HEK293 (cell line): ENCODE measurements at regions not wholly inside any gene's neighbourhood (a gene's known extent, or its start where the extent isn't known, plus 50 kb on each side); places are given as distances from the start of the nearest gene placed in this dataset.

Experiments
- CTCF ChIA-PET: fragments of 350-600 bp; formaldehyde crosslinking; extraction: SDS; loops from one replicate; lab custom pipeline; 2021; ENCODE audit warnings: antibody characterized with exemption; lab: Yijun Ruan, JAX
- POLR2A ChIA-PET: fragments of 300-600 bp; formaldehyde crosslinking; extraction: SDS; loops from one replicate; lab custom pipeline; 2020; ENCODE audit warnings: antibody characterized with exemption, inconsistent platforms; lab: Yijun Ruan, JAX
- H3K27ac ChIP-seq: fragments of 200-500 bp; sonication (Bioruptor generic); 2 replicates; pipeline ENCODE4 v1.5.1; 2014; ENCODE audit warnings: low read depth, low read length, control low read depth, inconsistent platforms; ENCODE audit errors: extremely low read depth
- H3K36me3 ChIP-seq, 2 experiments: fragments of 200-500 bp in 1 of 2; sonication (Bioruptor generic) in 1 of 2; 1 replicate in 1 of 2; 2 replicates in 1 of 2; pipeline ENCODE4 v1.5.1; 2014 to 2017; ENCODE audit warnings: inconsistent platforms in 2 of 2, low read length in 2 of 2; ENCODE audit not compliant: control insufficient read depth in 2 of 2, insufficient read depth in 1 of 2
- H3K4me1 ChIP-seq: fragments of 200-500 bp; sonication (Bioruptor generic); 2 replicates; pipeline ENCODE4 v1.5.1; 2014; ENCODE audit warnings: mild to moderate bottlenecking, low read length, inconsistent platforms; ENCODE audit not compliant: control insufficient read depth, insufficient read depth
- H3K4me3 ChIP-seq: 2 replicates; pipeline ENCODE4 v1.5.1; 2011; ENCODE audit warnings: low read depth, mild to moderate bottlenecking, control low read depth, low read length, moderate library complexity
- H3K9me3 ChIP-seq: fragments of 200-500 bp; sonication (Bioruptor generic); 2 replicates; pipeline ENCODE4 v1.5.1; 2014; ENCODE audit warnings: low read depth, low read length, inconsistent platforms; ENCODE audit not compliant: control insufficient read depth, insufficient read depth
- BCL11B ChIP-seq: fragments of 450-650 bp; formaldehyde crosslinking; IDR thresholded peaks from 2 replicates; pipeline ENCODE4 v1.5.1; 2016; ENCODE audit warnings: low read depth, missing biosample characterization, missing genetic modification characterization
- FEZF1 ChIP-seq: fragments of 450-650 bp; formaldehyde crosslinking; IDR thresholded peaks from 2 replicates; pipeline ENCODE4 v1.5.1; 2016; ENCODE audit warnings: missing biosample characterization, missing genetic modification characterization
- GFI1B ChIP-seq: fragments of 450-650 bp; formaldehyde crosslinking; IDR thresholded peaks from 2 replicates; pipeline ENCODE4 v1.5.1; 2016; ENCODE audit warnings: missing biosample characterization, missing genetic modification characterization
- KLF8 ChIP-seq: fragments of 450-650 bp; formaldehyde crosslinking; IDR thresholded peaks from 2 replicates; pipeline ENCODE4 v1.5.1; 2016; ENCODE audit warnings: missing biosample characterization, missing genetic modification characterization
- MYNN ChIP-seq: fragments of 450-650 bp; formaldehyde crosslinking; IDR thresholded peaks from 2 replicates; pipeline ENCODE4 v1.5.1; 2016; ENCODE audit warnings: missing biosample characterization, missing genetic modification characterization, borderline replicate concordance
- SETDB1 ChIP-seq: IDR thresholded peaks from one replicate; pipeline ENCODE4 v1.6.1; 2017; ENCODE audit warnings: mild to moderate bottlenecking, low read length, moderate library complexity, mixed read lengths; ENCODE audit not compliant: insufficient read length
- SP2 ChIP-seq: fragments of 450-650 bp; formaldehyde crosslinking; IDR thresholded peaks from 2 replicates; pipeline ENCODE4 v1.5.1; 2016; ENCODE audit warnings: missing biosample characterization, missing genetic modification characterization
- ZFHX2 ChIP-seq: fragments of 450-650 bp; formaldehyde crosslinking; conservative IDR thresholded peaks from 2 replicates; pipeline ENCODE4 v1.5.1; 2016; ENCODE audit warnings: missing biosample characterization, missing genetic modification characterization
- ZFP41 ChIP-seq: fragments of 450-650 bp; formaldehyde crosslinking; IDR thresholded peaks from 2 replicates; pipeline ENCODE4 v1.5.1; 2016; ENCODE audit warnings: missing biosample characterization, missing genetic modification characterization, borderline replicate concordance
- ZNF146 ChIP-seq: fragments of 450-650 bp; formaldehyde crosslinking; IDR thresholded peaks from 2 replicates; pipeline ENCODE4 v1.5.1; 2016; ENCODE audit warnings: missing biosample characterization, missing genetic modification characterization
- ZNF202 ChIP-seq: fragments of 450-650 bp; formaldehyde crosslinking; IDR thresholded peaks from 2 replicates; pipeline ENCODE4 v1.5.1; 2016; ENCODE audit warnings: missing biosample characterization, missing genetic modification characterization, borderline replicate concordance
- ZNF354C ChIP-seq: fragments of 450-650 bp; formaldehyde crosslinking; IDR thresholded peaks from 2 replicates; pipeline ENCODE4 v1.5.1; 2016; ENCODE audit warnings: missing biosample characterization, missing genetic modification characterization, low read depth, borderline replicate concordance
- ZNF596 ChIP-seq: fragments of 450-650 bp; IDR thresholded peaks from 2 replicates; pipeline ENCODE4 v1.5.0; 2018; ENCODE audit warnings: missing biosample characterization, mild to moderate bottlenecking, missing genetic modification characterization, moderate library complexity
- ZNF629 ChIP-seq: fragments of 450-650 bp; formaldehyde crosslinking; IDR thresholded peaks from 2 replicates; pipeline ENCODE4 v1.5.1; 2017; ENCODE audit warnings: missing biosample characterization, missing genetic modification characterization
- ZNF664 ChIP-seq: fragments of 450-650 bp; formaldehyde crosslinking; IDR thresholded peaks from 2 replicates; pipeline ENCODE4 v1.5.1; 2016; ENCODE audit warnings: missing biosample characterization, missing genetic modification characterization
- ZNF747 ChIP-seq: fragments of 450-650 bp; formaldehyde crosslinking; IDR thresholded peaks from 2 replicates; pipeline ENCODE4 v1.5.1; 2016; ENCODE audit warnings: missing biosample characterization, missing genetic modification characterization
- ZNF777 ChIP-seq: fragments of 450-650 bp; formaldehyde crosslinking; IDR thresholded peaks from 2 replicates; pipeline ENCODE4 v1.5.1; 2017; ENCODE audit warnings: missing biosample characterization, missing genetic modification characterization, borderline replicate concordance
- ZNF791 ChIP-seq: fragments of 450-650 bp; formaldehyde crosslinking; IDR thresholded peaks from 2 replicates; pipeline ENCODE4 v1.5.1; 2016; ENCODE audit warnings: missing biosample characterization, missing genetic modification characterization
- TF ChIP-seq, protein P1 (sequence below): fragments of 450-650 bp; formaldehyde crosslinking; IDR thresholded peaks from 2 replicates; pipeline ENCODE4 v1.5.1; 2017; ENCODE audit warnings: missing biosample characterization, missing genetic modification characterization
- TF ChIP-seq, protein P2 (sequence below): fragments of 450-650 bp; IDR thresholded peaks from 2 replicates; pipeline ENCODE4 v1.5.1; 2018; ENCODE audit warnings: missing biosample characterization, mild to moderate bottlenecking, missing genetic modification characterization
- TF ChIP-seq, protein P3 (sequence below): fragments of 450-650 bp; formaldehyde crosslinking; IDR thresholded peaks from 2 replicates; pipeline ENCODE4 v1.5.1; 2016; ENCODE audit warnings: missing biosample characterization, missing genetic modification characterization
- TF ChIP-seq, protein P4 (sequence below): fragments of 450-650 bp; formaldehyde crosslinking; IDR thresholded peaks from 2 replicates; pipeline ENCODE4 v1.5.1; 2016; ENCODE audit warnings: missing biosample characterization, missing genetic modification characterization

DNA sequence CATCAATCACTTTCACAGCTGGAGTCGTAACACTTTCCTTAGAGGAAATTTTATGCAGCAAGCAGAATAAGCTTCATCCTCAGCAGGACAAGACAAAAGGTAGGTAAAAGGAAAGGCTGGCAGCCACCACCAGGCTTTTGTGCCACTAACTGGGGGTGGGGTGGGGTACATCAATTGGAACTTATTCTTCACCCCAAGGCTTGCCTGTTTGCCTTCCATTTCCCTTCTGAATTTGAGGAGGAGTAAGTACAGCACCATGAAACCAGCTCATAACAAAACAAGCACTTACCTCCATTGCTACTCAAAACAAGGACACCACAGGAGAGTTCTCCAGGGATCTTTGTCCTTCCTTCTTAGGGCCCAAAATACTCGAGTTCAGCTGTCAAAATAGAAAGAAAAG is 296.8 kb downstream of the ARRDC4 start (continued):
- TF ChIP-seq FEZF1 (tag by site-specific recombination) (no peak), SP2 (tag by site-specific recombination) (no peak), ZNF354C (tag by site-specific recombination) (no peak), ZNF747 (tag by site-specific recombination) (no peak), ZNF777 (tag by site-specific recombination) (no peak), GFI1B (tag by site-specific recombination) (no peak), ZNF791 (tag by site-specific recombination) (no peak), ZNF596 (tag by site-specific recombination) (no peak), ZNF202 (tag by site-specific recombination) (no peak)
- TF ChIP-seq, protein P1, sequence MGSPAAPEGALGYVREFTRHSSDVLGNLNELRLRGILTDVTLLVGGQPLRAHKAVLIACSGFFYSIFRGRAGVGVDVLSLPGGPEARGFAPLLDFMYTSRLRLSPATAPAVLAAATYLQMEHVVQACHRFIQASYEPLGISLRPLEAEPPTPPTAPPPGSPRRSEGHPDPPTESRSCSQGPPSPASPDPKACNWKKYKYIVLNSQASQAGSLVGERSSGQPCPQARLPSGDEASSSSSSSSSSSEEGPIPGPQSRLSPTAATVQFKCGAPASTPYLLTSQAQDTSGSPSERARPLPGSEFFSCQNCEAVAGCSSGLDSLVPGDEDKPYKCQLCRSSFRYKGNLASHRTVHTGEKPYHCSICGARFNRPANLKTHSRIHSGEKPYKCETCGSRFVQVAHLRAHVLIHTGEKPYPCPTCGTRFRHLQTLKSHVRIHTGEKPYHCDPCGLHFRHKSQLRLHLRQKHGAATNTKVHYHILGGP (tag by site-specific recombination) = no peak
- TF ChIP-seq, all 188 proteins: peak for 0

DNA sequence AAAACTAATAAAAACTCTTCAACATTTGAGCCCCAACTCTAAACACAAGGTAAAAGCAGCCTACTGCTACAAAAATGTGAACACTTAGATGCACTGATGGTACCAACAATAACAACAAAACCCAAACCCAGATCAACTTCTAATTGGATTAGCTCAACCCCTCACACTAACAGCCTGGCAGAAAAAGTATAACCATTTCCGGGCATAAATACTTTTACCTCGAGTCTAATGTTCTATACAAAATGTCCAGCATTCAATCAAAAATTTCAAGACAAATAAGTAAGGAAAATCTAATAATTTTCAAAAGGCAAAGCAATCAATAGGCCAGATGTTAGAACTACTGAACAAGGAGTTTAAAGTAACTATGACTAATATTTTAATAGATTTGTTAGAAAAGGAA is 303.3 kb downstream of the ARRDC4 start:
- no peak for TF ChIP-seq ZNF664 (tag by site-specific recombination)
- TF ChIP-seq, protein P2, sequence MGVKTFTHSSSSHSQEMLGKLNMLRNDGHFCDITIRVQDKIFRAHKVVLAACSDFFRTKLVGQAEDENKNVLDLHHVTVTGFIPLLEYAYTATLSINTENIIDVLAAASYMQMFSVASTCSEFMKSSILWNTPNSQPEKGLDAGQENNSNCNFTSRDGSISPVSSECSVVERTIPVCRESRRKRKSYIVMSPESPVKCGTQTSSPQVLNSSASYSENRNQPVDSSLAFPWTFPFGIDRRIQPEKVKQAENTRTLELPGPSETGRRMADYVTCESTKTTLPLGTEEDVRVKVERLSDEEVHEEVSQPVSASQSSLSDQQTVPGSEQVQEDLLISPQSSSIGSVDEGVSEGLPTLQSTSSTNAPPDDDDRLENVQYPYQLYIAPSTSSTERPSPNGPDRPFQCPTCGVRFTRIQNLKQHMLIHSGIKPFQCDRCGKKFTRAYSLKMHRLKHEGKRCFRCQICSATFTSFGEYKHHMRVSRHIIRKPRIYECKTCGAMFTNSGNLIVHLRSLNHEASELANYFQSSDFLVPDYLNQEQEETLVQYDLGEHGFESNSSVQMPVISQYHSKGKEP (tag by site-specific recombination) = no peak
- TF ChIP-seq, protein P3, sequence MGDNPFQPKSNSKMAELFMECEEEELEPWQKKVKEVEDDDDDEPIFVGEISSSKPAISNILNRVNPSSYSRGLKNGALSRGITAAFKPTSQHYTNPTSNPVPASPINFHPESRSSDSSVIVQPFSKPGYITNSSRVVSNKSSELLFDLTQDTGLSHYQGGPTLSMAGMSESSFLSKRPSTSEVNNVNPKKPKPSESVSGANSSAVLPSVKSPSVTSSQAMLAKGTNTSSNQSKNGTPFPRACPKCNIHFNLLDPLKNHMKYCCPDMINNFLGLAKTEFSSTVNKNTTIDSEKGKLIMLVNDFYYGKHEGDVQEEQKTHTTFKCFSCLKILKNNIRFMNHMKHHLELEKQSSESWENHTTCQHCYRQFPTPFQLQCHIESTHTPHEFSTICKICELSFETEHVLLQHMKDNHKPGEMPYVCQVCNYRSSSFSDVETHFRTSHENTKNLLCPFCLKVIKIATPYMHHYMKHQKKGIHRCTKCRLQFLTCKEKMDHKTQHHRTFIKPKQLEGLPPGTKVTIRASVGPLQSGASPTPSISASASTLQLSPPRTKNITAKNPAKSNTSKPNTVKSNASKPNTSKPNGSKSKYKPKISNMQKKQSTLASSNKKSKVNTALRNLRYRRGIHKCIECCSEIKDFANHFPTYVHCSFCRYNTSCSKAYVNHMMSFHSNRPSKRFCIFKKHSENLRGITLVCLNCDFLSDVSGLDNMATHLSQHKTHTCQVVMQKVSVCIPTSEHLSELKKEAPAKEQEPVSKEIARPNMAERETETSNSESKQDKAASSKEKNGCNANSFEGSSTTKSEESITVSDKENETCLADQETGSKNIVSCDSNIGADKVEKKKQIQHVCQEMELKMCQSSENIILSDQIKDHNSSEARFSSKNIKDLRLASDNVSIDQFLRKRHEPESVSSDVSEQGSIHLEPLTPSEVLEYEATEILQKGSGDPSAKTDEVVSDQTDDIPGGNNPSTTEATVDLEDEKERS (tag by site-specific recombination) = no peak
- TF ChIP-seq, protein P4, sequence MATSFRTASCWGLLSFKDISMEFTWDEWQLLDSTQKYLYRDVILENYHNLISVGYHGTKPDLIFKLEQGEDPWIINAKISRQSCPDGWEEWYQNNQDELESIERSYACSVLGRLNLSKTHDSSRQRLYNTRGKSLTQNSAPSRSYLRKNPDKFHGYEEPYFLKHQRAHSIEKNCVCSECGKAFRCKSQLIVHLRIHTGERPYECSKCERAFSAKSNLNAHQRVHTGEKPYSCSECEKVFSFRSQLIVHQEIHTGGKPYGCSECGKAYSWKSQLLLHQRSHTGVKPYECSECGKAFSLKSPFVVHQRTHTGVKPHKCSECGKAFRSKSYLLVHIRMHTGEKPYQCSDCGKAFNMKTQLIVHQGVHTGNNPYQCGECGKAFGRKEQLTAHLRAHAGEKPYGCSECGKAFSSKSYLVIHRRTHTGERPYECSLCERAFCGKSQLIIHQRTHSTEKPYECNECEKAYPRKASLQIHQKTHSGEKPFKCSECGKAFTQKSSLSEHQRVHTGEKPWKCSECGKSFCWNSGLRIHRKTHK (tag by site-specific recombination) = peak; percentile 79
- no peak for TF ChIP-seq ZFP41 (tag by site-specific recombination)
- TF ChIP-seq ZNF146 (tag by site-specific recombination) = no peak
- TF ChIP-seq KLF8 (tag by site-specific recombination) = no peak
- TF ChIP-seq MYNN (tag by site-specific recombination) = no peak
- TF ChIP-seq ZFHX2 = no peak
- TF ChIP-seq BCL11B = no peak
- no peak for TF ChIP-seq ZNF629 (tag by site-specific recombination)
- peak; percentile 50 for TF ChIP-seq SETDB1
- TF ChIP-seq, all 188 proteins: peak for 2
- no peak overlapping the region for H3K27ac ChIP-seq
- ChIA-PET POLR2A (no interaction called here), CTCF (interaction anchor here (0.7 kb wide), 1 partner anchor 17 kb away, joined by 6 read pairs; no protein-coding TSS in a partner anchor)
- no peak overlapping the region for H3K4me3 ChIP-seq
- H3K9me3 ChIP-seq = no peaks in the 10 kb centered on the region; the same call in 1 of the 2 replicates
- no peaks in the 10 kb centered on the region for H3K36me3 ChIP-seq
- no peaks in the 10 kb centered on the region for H3K4me1 ChIP-seq
